ENCODE measurements at regions not wholly inside any gene's neighbourhood (a gene's known extent, or its start where the extent isn't known, plus 50 kb on each side); places are given as distances from the start of the nearest gene placed in this dataset.
"Not testable (repeated sequence)": the region's sequence is repeated elsewhere in the genome, so short reads cannot be mapped to it uniquely, and the experiment has no call there.

DNA sequence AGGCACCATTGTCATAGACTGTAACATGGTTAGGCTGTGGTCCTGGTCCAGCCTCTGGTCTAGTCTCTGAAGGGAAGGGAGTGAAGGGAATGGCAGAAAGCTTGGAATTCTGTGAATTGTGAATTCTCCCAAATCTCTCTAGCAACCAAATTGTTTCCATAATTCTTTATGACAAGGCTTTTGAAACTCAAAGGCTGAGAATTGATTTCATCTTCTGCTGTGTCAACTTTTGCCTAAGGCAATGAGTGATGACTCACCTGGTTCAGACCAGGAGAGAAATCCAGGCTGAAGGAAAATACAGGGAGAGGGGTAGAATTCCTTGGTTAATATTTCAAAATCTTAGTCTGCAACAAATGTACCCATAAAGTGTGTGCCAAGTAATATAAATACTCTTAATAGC lies 82.6 kb upstream of the ADPGK start:
- no peak for DNase-seq (ENCODE audit: low spot score)

- no peak for DNase-seq (ENCODE audit: low spot score)
Observed at GRCh38 chr15:72865486-72865885, 81.9 kb upstream of the ADPGK start.

- no peak for DNase-seq (ENCODE audit: low spot score)
Observed at GRCh38 chr15:72864681-72865080, 81.1 kb upstream of the ADPGK start.

DNA sequence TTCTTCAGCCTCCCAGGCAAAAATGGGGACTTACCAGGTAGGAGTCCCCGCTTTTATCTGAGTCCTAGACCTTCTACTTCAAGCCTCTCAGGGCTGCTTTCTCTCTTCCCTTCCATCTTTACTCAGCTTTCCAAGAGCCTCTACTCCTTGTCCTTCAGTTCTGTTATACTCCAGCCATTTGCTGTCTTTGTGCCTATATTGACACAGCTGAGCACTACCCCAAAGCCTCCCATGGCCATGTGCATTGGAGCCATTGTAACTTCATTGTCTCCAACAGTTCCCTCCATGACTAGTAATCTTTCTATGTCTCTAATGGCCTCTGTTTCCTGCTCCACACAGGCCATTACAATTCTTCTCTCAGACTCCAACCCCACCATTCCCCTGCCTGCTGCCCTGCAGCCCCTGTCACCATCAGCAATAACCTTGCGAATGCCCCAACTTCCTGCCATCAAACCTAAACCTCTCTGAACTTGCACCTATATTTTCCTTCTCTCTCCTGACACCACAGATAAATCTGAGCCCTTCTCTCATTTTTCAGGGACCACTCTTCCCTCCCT lies 77.9 kb upstream of the ADPGK start:
- DNase-seq (ENCODE audit: low spot score) = no peak

GRCh38 chr15:72859757-72860145 lies 76.2 kb upstream of the ADPGK start:
- no peak for DNase-seq (ENCODE audit: low spot score)

DNA sequence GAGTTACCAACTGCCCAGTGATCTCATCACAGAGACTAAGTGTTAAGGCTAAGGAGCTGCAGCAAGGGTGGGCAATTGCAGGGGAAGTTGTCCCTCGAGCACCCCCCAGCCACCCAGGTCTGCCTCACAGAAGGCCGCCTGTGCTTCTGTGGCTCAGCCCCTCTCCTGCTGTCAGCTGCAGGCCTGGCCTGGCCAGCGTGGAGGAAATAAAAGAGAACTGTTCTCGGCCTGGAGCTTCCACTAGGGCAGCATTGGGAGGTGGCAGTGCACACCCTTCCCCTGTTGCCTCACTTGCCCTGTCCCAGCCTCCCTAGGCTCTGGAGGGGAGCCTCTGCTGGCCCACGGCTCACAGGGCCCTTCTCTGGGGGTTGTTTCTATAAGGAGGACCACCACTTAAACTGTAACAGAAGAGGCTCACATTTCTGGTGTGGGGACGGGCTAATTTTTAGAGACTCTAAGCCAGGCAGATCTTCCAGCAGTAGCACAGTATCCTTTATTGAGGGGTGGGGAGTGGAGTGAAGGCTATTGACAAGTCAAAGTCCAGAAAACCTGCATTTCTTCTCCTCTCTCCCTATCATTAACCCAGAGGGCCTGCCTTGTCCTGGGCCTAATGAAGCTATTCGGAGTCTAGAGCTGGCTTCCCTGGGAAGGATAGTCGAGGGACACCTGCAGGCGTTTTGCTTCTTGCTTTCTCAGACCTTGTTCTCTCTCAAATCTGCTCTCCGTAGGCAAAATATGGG lies 75.6 kb upstream of the ADPGK start:
- DNase-seq (ENCODE audit: low spot score) = no peak

DNA sequence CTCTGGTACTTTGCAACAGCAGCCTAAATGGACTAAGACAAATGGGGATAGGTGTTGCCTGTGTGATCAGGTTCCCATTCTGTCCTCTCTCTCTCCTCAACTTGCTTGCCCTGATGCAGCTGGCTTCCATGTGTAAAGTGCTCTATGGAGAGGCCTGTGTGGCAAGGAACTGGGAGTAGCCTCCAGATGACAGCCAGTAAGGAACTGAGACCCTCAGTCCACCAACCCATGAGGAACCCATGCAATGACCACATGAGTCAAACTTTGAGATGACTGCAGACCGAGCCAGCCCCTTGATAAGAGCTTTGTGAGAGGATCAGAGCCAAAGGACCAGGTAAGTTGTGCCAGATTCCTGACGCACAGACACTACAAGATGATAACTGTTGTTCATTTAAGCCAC lies 74.6 kb upstream of the ADPGK start:
- no peak for DNase-seq (ENCODE audit: low spot score)

GRCh38 chr15:72857331-72858063 lies 73.9 kb upstream of the ADPGK start:
- no peak for DNase-seq (ENCODE audit: low spot score)

GRCh38 chr15:72856549-72857040 lies 73.0 kb upstream of the ADPGK start:
- DNase-seq (ENCODE audit: low spot score) = no peak

DNA sequence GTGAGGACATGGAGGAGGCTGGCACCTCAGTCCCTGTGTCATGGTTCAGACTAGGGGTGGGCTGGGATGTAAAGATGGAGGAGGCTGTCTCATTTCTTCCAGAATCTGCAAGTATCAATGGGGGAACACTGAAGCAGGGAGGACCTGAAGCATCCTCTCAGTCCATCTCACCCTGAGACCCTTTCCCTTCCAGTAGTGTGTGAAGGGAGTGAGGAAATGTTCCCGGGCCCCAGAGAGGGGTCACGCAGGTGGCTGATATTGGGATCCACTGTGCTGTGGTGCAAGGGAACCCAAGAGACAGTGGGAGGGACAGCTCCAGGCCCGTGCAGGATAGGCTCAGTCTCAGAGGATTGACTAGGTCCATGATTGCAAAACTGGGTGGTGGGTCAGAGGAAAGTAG lies 72.2 kb upstream of the ADPGK start:
- no peak for DNase-seq (ENCODE audit: low spot score)

DNA sequence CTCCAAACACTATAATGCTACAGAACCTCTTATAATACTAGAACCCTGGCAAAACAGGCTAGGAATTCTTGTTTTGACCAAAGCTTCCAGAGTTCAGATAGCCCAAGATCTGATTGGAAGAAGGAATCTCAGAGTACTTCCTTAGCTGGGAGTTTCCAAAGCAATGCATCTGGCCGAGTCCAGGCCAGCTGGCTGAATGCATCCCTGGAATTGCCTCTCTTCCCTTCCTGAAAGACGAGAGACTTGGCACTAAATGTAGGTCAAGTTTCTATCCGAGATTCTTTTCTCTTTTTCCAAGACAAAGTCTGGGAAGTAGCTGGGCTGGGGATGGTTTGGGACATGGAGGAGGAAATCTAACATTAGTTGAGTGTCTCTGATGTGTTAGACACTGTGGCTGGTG lies 68.7 kb upstream of the ADPGK start:
- no peak for DNase-seq (ENCODE audit: low spot score)

- DNase-seq (ENCODE audit: low spot score) = no peak
Observed at GRCh38 chr15:72851586-72851985, 68.0 kb upstream of the ADPGK start.

- DNase-seq (ENCODE audit: low spot score) = no peak
Observed at GRCh38 chr15:72850833-72851232, 67.3 kb upstream of the ADPGK start.

DNA sequence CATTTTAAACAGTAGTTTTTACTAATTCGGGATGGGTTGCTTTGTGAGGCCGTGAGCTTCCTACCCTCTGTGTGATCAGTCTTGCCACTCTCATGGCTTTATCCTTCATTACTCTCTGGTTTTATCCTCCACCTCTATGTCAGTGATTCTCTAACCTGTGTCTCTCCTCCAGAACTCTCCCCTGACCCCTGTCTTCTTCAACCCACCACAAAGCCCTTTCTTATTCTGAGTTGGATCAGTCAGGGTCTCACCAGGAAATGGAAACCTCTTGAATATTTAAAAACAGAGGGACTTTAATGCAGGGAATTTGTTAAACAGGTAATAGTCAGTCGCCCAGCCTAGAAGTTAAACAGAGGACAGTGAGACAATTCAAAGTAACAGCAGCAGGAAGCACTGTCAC lies 64.2 kb upstream of the ADPGK start:
- DNase-seq (ENCODE audit: low spot score) = no peak

DNA sequence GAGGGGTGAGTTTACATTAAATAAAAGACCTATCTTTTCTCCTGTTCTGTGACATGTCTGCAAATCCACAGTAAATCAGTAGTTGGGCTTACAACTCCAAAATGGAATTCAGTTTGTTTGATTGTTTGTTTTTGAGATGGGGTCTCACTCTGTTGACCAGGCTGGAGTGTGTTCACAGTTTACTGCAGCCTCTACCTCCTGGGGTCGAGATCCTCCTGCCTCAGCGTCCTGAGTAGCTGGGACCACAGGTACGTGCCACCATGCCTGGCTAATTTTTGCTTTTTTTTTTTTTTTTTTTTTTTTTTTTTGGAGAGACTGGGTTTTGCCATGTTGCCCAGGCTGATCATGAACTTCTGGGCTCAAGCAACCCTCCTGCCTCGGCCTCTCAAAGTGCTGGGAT lies 63.5 kb upstream of the ADPGK start:
- DNase-seq (ENCODE audit: low spot score) = no peak

DNA sequence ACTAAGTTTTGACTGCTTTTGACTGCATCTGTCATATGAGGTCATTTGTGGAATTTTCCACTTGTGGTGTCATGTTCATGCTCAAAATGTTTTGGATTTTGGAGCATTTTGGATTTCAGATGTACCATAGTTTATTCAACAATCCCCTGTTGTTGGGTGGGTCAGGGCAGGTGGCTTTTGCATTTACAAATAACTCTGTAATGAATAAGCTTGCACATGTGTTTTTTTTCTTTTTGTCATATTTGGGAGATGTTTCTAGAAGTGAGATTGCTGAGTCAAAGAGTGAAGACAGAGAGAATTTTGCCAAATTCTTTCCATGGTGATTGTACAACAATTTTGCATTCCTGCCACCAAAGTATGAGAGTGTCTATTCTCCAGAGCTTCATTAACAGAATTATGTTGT lies 62.4 kb upstream of the ADPGK start:
- DNase-seq (ENCODE audit: low spot score) = no peak

- DNase-seq (ENCODE audit: low spot score) = no peak
Observed at GRCh38 chr15:72844067-72844466, 60.5 kb upstream of the ADPGK start.

DNA sequence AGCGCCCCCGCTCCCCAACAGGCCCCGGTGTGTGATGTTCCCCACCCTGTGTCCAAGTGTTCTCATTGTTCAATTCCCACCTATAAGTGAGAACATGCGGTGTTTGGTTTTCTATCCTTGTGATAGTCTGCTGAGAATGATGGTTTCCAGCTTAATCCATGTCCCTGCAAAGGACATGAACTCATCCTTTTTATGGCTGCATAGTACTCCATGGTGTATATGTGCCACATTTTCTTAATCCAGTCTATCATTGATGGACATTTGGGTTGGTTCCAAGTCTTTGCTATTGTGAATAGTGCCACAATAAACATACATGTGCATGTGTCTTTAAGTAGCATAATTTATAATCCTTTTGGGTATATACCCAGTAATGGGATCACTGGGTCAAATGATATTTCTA lies 59.8 kb upstream of the ADPGK start:
- not testable (repeated sequence) for DNase-seq (ENCODE audit: low spot score)

DNA sequence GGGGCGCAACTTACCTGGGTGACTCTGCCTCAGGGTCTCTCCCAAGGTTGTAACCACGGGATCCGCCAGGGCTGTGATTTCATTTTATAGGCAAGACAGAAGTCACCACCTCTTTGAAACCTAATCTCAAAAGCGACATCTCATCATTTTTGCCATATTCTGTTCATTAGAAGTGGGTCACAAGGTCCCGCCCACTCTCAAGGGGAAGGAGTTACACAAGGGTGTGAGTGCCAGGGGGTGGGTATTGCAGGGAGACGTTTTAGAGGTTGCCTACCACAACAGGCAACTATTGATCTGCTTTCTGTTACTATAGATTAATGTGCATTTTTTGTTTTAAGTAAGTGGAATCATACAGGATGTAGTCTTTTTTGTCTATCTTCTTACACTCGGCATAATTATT lies 56.6 kb upstream of the ADPGK start:
- no peak for DNase-seq (ENCODE audit: low spot score)

DNA sequence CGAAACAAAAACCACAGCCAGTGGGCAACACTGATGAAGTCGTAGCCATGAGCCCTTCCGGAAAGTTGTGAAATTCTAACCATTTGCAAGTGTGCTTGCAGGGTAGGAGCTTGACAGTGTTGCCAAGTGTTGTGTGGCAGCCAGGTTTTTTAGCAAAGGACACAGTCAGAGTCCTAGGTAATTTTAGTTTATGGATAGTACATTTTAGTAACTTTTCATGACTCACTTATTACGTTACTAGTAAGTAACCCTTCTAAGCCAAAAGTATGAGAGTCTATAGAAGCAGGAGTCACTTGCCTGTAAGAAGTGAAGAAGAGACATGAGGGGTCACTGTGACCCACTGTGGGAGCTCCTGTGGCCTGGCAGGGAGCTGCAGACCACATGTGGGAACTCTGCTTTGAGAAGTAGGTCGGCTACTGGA lies 54.8 kb upstream of the ADPGK start:
- DNase-seq (ENCODE audit: low spot score) = no peak

GRCh38 chr15:72836676-72837330 lies 53.2 kb upstream of the ADPGK start:
- no peak for DNase-seq (ENCODE audit: low spot score)

- peak; percentile 17 for DNase-seq (ENCODE audit: low spot score)
Observed at GRCh38 chr15:72835294-72835890, 51.8 kb upstream of the ADPGK start.
